Activated naive CD4-positive, alpha-beta T cell (primary cell): ENCODE measurements at regions not wholly inside any gene's neighbourhood (a gene's known extent, or its start where the extent isn't known, plus 50 kb on each side); places are given as distances from the start of the nearest gene placed in this dataset.
"Not testable (repeated sequence)": the region's sequence is repeated elsewhere in the genome, so short reads cannot be mapped to it uniquely, and the experiment has no call there.

Source experiments
- DNase-seq, 4 experiments: peaks; one replicate each; lab custom pipeline; 2025; lab: John Stamatoyannopoulos, UW

- no peak for DNase-seq
These were observed 50.5 kb upstream of the PRNP start for GRCh38 chr20:4635781-4636180.

GRCh38 chr20:4635342-4635741 lies 50.9 kb upstream of the PRNP start:
- DNase-seq: no peak

- DNase-seq: no peak
These were observed 52.5 kb upstream of the PRNP start for GRCh38 chr20:4633780-4634179.

- DNase-seq: no peak
These were observed 52.9 kb upstream of the PRNP start for GRCh38 chr20:4633379-4633778.

- DNase-seq: no peak
These were observed 53.4 kb upstream of the PRNP start for GRCh38 chr20:4632876-4633275.

GRCh38 chr20:4626228-4626627 lies 60.0 kb upstream of the PRNP start:
- DNase-seq: no peak

GRCh38 chr20:4625687-4626086 lies 60.6 kb upstream of the PRNP start:
- DNase-seq: no peak

GRCh38 chr20:4624675-4625336 lies 61.5 kb upstream of the PRNP start:
- not testable (repeated sequence) for DNase-seq

- not testable (repeated sequence) for DNase-seq
These were observed 67.1 kb upstream of the PRNP start for GRCh38 chr20:4619144-4619543.

- DNase-seq: no peak
These were observed 68.8 kb upstream of the PRNP start for GRCh38 chr20:4617484-4617883.

GRCh38 chr20:4617019-4617418 lies 69.2 kb upstream of the PRNP start:
- no peak for DNase-seq

- DNase-seq: peak in 3 of 4 experiments; percentile 7 to 55 (median 20)
These were observed 72.3 kb upstream of the PRNP start for GRCh38 chr20:4613718-4614620.

- no peak for DNase-seq
These were observed 73.1 kb upstream of the PRNP start for GRCh38 chr20:4613184-4613583.

GRCh38 chr20:4610871-4611270 lies 75.4 kb upstream of the PRNP start:
- DNase-seq: no peak

- DNase-seq: no peak
These were observed 76.7 kb upstream of the PRNP start for GRCh38 chr20:4609511-4609910.

GRCh38 chr20:4608861-4609260 lies 77.4 kb upstream of the PRNP start:
- no peak for DNase-seq

- peak in 3 of 4 experiments; percentile 1 to 13 (median 3) for DNase-seq
These were observed 79.0 kb upstream of the PRNP start for GRCh38 chr20:4607287-4607713.

GRCh38 chr20:4606051-4606450 lies 80.2 kb upstream of the PRNP start:
- DNase-seq: no peak

GRCh38 chr20:4605166-4605565 lies 81.1 kb upstream of the PRNP start:
- DNase-seq: no peak

- DNase-seq: no peak
These were observed 81.7 kb upstream of the PRNP start for GRCh38 chr20:4604580-4604979.

GRCh38 chr20:4603724-4604123 lies 82.5 kb upstream of the PRNP start:
- no peak for DNase-seq

GRCh38 chr20:4602297-4602631 lies 84.0 kb upstream of the PRNP start:
- no peak for DNase-seq

GRCh38 chr20:4601630-4602296 lies 84.5 kb upstream of the PRNP start:
- no peak for DNase-seq
